HEK293T (cell line): ENCODE measurements at regions not wholly inside any gene's neighbourhood (a gene's known extent, or its start where the extent isn't known, plus 50 kb on each side); places are given as distances from the start of the nearest gene placed in this dataset.

ENCODE experiments used
- CTCF ChIA-PET: fragments of 350-600 bp; formaldehyde crosslinking; extraction: SDS; loops from one replicate; lab custom pipeline; 2021; ENCODE audit warnings: antibody characterized with exemption, inconsistent platforms; lab: Yijun Ruan, JAX
- POLR2A ChIA-PET: fragments of 350-600 bp; formaldehyde crosslinking; extraction: SDS; loops from one replicate; lab custom pipeline; 2020; ENCODE audit warnings: antibody characterized with exemption, inconsistent platforms; lab: Yijun Ruan, JAX
- DNase-seq: peaks from one replicate; pipeline ENCODE4 v3.0.0; 2012; ENCODE audit warnings: mixed read lengths; ENCODE audit errors: extremely low spot score
- ARNT ChIP-seq: fragments of 450-650 bp; IDR thresholded peaks from 2 replicates; pipeline ENCODE4 v1.6.1; 2017; ENCODE audit warnings: mild to moderate bottlenecking
- BHLHE40 ChIP-seq: fragments of 450-650 bp; IDR thresholded peaks from 2 replicates; pipeline ENCODE4 v1.6.1; 2016; ENCODE audit warnings: mild to moderate bottlenecking, moderate library complexity, borderline replicate concordance
- CTBP1 ChIP-seq: fragments of 450-650 bp; IDR thresholded peaks from 2 replicates; pipeline ENCODE4 v1.6.1; 2016; ENCODE audit warnings: borderline replicate concordance
- ELF4 ChIP-seq: fragments of 450-650 bp; IDR thresholded peaks from 2 replicates; pipeline ENCODE4 v1.6.1; 2017; ENCODE audit warnings: antibody characterized with exemption
- FOXA1 ChIP-seq: fragments of 450-650 bp; IDR thresholded peaks from 2 replicates; pipeline ENCODE4 v1.6.1; 2016; ENCODE audit warnings: mild to moderate bottlenecking
- FOXK2 ChIP-seq: fragments of 450-650 bp; IDR thresholded peaks from 2 replicates; pipeline ENCODE4 v1.6.1; 2016; ENCODE audit warnings: mild to moderate bottlenecking
- FOXM1 ChIP-seq: fragments of 450-650 bp; IDR thresholded peaks from 2 replicates; pipeline ENCODE4 v1.6.1; 2017; ENCODE audit warnings: mild to moderate bottlenecking, borderline replicate concordance
- HDGF ChIP-seq: fragments of 450-650 bp; IDR thresholded peaks from 2 replicates; pipeline ENCODE4 v1.6.1; 2017; ENCODE audit warnings: antibody characterized with exemption, borderline replicate concordance
- L3MBTL2 ChIP-seq: fragments of 450-650 bp; conservative IDR thresholded peaks from 2 replicates; pipeline ENCODE4 v1.6.1; 2016; ENCODE audit warnings: mild to moderate bottlenecking
- LEF1 ChIP-seq: fragments of 450-650 bp; IDR thresholded peaks from 2 replicates; pipeline ENCODE4 v1.6.1; 2017; ENCODE audit warnings: mild to moderate bottlenecking, borderline replicate concordance
- NFRKB ChIP-seq: fragments of 450-650 bp; IDR thresholded peaks from 2 replicates; pipeline ENCODE4 v1.6.1; 2016; ENCODE audit warnings: mild to moderate bottlenecking, moderate library complexity
- PKNOX1 ChIP-seq: fragments of 450-650 bp; IDR thresholded peaks from 2 replicates; pipeline ENCODE4 v1.6.1; 2016
- SP1 ChIP-seq: fragments of 450-650 bp; IDR thresholded peaks from 2 replicates; pipeline ENCODE4 v1.6.1; 2017
- SUZ12 ChIP-seq: fragments of 450-650 bp; IDR thresholded peaks from 2 replicates; pipeline ENCODE4 v1.6.1; 2016; ENCODE audit warnings: mild to moderate bottlenecking
- TARDBP ChIP-seq: fragments of 450-650 bp; IDR thresholded peaks from 2 replicates; pipeline ENCODE4 v1.6.1; 2016
- ZNF384 ChIP-seq: fragments of 450-650 bp; IDR thresholded peaks from 2 replicates; pipeline ENCODE4 v1.6.1; 2016

GRCh38 chr4:4662230-4662629, 120.4 kb upstream of the STX18 start:
- ChIA-PET POLR2A (no interaction called here), CTCF (interaction anchor here (0.7 kb wide), 1 partner anchor 126 kb away, joined by 3 read pairs; no protein-coding TSS in a partner anchor)
- no peak for TF ChIP-seq LEF1
- TF ChIP-seq FOXK2: no peak
- no peak for TF ChIP-seq CTBP1
- TF ChIP-seq L3MBTL2: no peak
- TF ChIP-seq SUZ12: no peak
- no peak for DNase-seq

- DNase-seq: no peak
- ChIA-PET POLR2A (no interaction called here), CTCF (interaction anchor here (0.6 to 1.0 kb wide), 2 partner anchors 9 to 153 kb away, joined by 3 to 5 read pairs; no protein-coding TSS in a partner anchor)
- TF ChIP-seq NFRKB (no peak), ELF4 (no peak), ARNT (no peak), BHLHE40 (no peak), FOXA1 (no peak), SUZ12 (no peak), PKNOX1 (no peak)
These were observed 118.2 kb upstream of the STX18 start for GRCh38 chr4:4659871-4660651.

GRCh38 chr4:4658052-4658451, 116.2 kb upstream of the STX18 start:
- ChIA-PET CTCF (no interaction called here), POLR2A (no interaction called here)
- no peak for TF ChIP-seq TARDBP
- no peak for TF ChIP-seq NFRKB
- TF ChIP-seq L3MBTL2: no peak
- no peak for TF ChIP-seq SUZ12
- TF ChIP-seq CTBP1: no peak
- no peak for TF ChIP-seq ELF4
- TF ChIP-seq SP1: no peak
- no peak for TF ChIP-seq LEF1
- DNase-seq: no peak

GRCh38 chr4:4656977-4657376, 115.1 kb upstream of the STX18 start:
- CTCF ChIA-PET: no interaction called here
- POLR2A ChIA-PET: no interaction called here
- no peak for DNase-seq
- no peak for TF ChIP-seq PKNOX1
- no peak for TF ChIP-seq ARNT
- TF ChIP-seq CTBP1: no peak
- TF ChIP-seq HDGF: no peak
- no peak for TF ChIP-seq ZNF384
- no peak for TF ChIP-seq LEF1
- TF ChIP-seq NFRKB: no peak
- no peak for TF ChIP-seq FOXK2
- no peak for TF ChIP-seq SP1
- no peak for TF ChIP-seq SUZ12
- TF ChIP-seq L3MBTL2: no peak
- no peak for TF ChIP-seq ELF4
- no peak for TF ChIP-seq FOXA1
- TF ChIP-seq FOXM1: no peak
- TF ChIP-seq BHLHE40: no peak
- no peak for TF ChIP-seq TARDBP

- no peak for TF ChIP-seq NFRKB
- TF ChIP-seq HDGF: no peak
- no peak for TF ChIP-seq SP1
- no peak for TF ChIP-seq ZNF384
- TF ChIP-seq FOXK2: no peak
- DNase-seq: no peak
- ChIA-PET CTCF (no interaction called here), POLR2A (no interaction called here)
These were observed 114.1 kb upstream of the STX18 start for GRCh38 chr4:4655901-4656300.

- no peak for DNase-seq
- ChIA-PET CTCF (no interaction called here), POLR2A (no interaction called here)
- TF ChIP-seq PKNOX1: no peak
- TF ChIP-seq TARDBP: no peak
- TF ChIP-seq SP1: no peak
- TF ChIP-seq NFRKB: no peak
- no peak for TF ChIP-seq ARNT
- TF ChIP-seq HDGF: no peak
These were observed 113.2 kb upstream of the STX18 start for GRCh38 chr4:4655011-4655410.
